Left ventricle myocardium inferior (tissue), 1 donor: ENCODE measurements at regions not wholly inside any gene's neighbourhood (a gene's known extent, or its start where the extent isn't known, plus 50 kb on each side); places are given as distances from the start of the nearest gene placed in this dataset.

Experiments
- DNase-seq: peaks from one replicate; pipeline ENCODE4 v3.0.0-alpha.2; 2020
- H3K27ac ChIP-seq: fragments of 200-600 bp; replicated peaks from 2 replicates; pipeline ENCODE4 v1.8.0; 2021
- H3K27me3 ChIP-seq: fragments of 200-600 bp; 2 replicates; pipeline ENCODE4 v1.8.0; 2021; ENCODE audit warnings: low read depth
- H3K36me3 ChIP-seq: fragments of 200-600 bp; 2 replicates; pipeline ENCODE4 v1.8.0; 2021
- H3K4me1 ChIP-seq: fragments of 200-600 bp; 2 replicates; pipeline ENCODE4 v1.8.0; 2021
- H3K4me3 ChIP-seq: fragments of 200-600 bp; 2 replicates; pipeline ENCODE4 v1.8.0; 2021; ENCODE audit warnings: mild to moderate bottlenecking, moderate library complexity
- H3K9me3 ChIP-seq: fragments of 200-600 bp; replicated peaks from 2 replicates; pipeline ENCODE4 v1.8.0; 2021
- intact Hi-C: fragments of 100-400 bp; cut with micrococcal nuclease; formaldehyde crosslinking; loops from one replicate; pipeline ENCODE4 v1.11.0; 2022
- TF ChIP-seq, protein P1 (sequence below): fragments of 200-600 bp; IDR thresholded peaks from 2 replicates; pipeline ENCODE4 v1.8.0; 2021; ENCODE audit warnings: antibody characterized with exemption, mild to moderate bottlenecking, borderline replicate concordance
- donor health status: DM: no; HTN: yes; CAD: no; lungs with severe emphysema.

DNA sequence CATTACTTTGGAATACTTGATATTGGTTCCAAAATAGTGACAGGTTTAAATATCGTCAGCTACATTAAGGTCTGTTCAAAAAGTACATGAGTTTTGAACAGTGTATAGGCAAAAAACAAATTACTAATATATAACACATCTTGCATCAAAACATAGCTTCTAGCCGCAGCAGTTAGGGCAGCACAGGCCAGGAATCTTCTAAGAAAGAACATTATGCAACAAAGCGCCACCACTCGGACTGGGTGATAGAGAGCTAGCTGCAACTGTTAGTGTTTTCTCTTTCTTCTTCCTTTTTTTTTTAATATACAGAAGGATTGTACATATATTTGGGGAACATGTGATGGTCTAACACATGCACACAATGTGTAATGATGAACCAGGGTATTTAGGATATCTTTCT, 504.5 kb downstream of the NR2F1-AS1 start:
- TF ChIP-seq, protein P1, sequence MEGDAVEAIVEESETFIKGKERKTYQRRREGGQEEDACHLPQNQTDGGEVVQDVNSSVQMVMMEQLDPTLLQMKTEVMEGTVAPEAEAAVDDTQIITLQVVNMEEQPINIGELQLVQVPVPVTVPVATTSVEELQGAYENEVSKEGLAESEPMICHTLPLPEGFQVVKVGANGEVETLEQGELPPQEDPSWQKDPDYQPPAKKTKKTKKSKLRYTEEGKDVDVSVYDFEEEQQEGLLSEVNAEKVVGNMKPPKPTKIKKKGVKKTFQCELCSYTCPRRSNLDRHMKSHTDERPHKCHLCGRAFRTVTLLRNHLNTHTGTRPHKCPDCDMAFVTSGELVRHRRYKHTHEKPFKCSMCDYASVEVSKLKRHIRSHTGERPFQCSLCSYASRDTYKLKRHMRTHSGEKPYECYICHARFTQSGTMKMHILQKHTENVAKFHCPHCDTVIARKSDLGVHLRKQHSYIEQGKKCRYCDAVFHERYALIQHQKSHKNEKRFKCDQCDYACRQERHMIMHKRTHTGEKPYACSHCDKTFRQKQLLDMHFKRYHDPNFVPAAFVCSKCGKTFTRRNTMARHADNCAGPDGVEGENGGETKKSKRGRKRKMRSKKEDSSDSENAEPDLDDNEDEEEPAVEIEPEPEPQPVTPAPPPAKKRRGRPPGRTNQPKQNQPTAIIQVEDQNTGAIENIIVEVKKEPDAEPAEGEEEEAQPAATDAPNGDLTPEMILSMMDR = no peak
- intact Hi-C loops = no loop called here
- Histone ChIP-seq H3K36me3 (no peaks in the 10 kb centered on the region), H3K27ac (no peak overlapping the region), H3K4me3 (no peak overlapping the region), H3K4me1 (peaks cover 16% of the 10 kb centered on the region), H3K9me3 (no peaks in the 10 kb centered on the region), H3K27me3 (no peaks in the 10 kb centered on the region)
- no peak for DNase-seq

DNA sequence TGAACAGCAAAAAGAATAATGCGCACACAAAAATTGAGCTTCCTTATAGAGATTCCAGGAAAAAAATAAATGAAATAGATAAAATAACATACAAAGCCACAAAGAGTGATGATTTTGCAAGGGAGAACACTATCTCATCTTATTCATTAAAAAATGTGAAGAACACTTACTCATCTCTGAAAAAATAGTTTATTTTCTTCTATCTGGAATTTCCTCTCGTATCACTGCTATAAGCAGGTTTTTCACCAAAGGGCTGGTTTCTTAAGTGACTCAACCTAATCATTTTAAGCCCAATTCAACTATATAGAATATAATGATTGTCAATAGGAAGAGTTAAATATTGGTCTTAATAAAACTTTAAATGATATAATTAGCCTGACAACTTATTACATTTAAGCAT, 504.9 kb downstream of the NR2F1-AS1 start:
- H3K36me3 ChIP-seq = no peaks in the 10 kb centered on the region
- H3K27me3 ChIP-seq = no peaks in the 10 kb centered on the region
- no peak for DNase-seq
- H3K27ac ChIP-seq = no peak overlapping the region
- peaks cover 16% of the 10 kb centered on the region for H3K4me1 ChIP-seq
- H3K9me3 ChIP-seq = no peaks in the 10 kb centered on the region
- TF ChIP-seq, protein P1 = no peak
- no peak overlapping the region for H3K4me3 ChIP-seq
- intact Hi-C loops = no loop called here

DNA sequence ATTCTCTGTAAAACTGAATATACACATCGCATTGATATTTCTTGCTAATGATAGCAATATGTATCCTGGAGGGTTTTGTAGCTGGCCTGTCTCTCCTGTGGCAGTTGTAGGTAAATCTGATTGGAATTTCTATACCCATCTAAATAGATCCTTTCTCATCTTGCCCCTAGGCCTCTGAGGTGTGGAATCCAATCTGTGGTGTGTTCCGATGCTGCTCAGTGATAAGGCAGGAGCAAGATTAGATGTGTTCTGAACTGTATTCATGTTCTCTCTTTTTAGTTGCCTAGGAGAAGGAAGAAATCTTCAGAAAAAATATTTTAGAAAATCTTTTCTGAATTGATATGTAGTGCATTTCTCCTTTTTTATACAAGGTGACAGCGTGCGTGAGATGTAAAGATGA, 507.5 kb downstream of the NR2F1-AS1 start:
- Histone ChIP-seq H3K9me3 (no peaks in the 10 kb centered on the region), H3K27me3 (no peaks in the 10 kb centered on the region), H3K36me3 (no peaks in the 10 kb centered on the region), H3K4me3 (no peak overlapping the region), H3K27ac (no peak overlapping the region), H3K4me1 (peaks cover 9% of the 10 kb centered on the region)
- intact Hi-C loops = no loop called here
- no peak for DNase-seq
- TF ChIP-seq, protein P1 = no peak

DNA sequence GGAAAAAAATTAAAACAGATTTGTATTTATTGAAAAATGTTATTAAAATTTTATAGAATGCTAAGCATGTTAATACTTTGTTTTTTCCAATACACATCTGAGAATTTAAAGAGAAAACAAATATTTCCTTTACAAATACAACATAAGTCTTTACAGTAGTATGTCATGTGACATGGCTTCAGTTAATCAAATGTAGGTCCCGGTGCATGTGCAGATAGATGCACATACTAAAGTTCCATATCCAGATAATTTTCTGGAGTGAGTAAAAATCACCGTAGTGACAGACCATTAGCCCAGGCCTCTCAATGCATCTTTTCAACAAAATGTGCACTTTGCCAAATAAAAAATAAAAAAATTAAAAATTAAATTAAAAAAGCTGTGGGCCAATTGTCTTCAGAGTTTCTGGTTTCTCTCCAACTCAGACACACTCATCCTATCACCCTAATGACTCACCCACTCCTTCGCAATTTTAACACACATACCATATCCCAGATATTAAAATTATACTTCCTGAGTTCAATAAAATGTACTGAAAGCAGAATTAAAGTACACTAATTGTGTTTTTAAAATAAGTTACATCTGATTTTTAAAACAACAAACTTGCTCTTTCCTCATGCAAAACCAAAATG, 508.1 kb downstream of the NR2F1-AS1 start:
- TF ChIP-seq, protein P1 = no peak
- no peaks in the 10 kb centered on the region for H3K36me3 ChIP-seq
- no peak overlapping the region for H3K27ac ChIP-seq
- H3K9me3 ChIP-seq = no peaks in the 10 kb centered on the region
- H3K4me3 ChIP-seq = no peak overlapping the region
- no peaks in the 10 kb centered on the region for H3K27me3 ChIP-seq
- intact Hi-C loops = no loop called here
- H3K4me1 ChIP-seq = peaks cover 2% of the 10 kb centered on the region
- DNase-seq = no peak

DNA sequence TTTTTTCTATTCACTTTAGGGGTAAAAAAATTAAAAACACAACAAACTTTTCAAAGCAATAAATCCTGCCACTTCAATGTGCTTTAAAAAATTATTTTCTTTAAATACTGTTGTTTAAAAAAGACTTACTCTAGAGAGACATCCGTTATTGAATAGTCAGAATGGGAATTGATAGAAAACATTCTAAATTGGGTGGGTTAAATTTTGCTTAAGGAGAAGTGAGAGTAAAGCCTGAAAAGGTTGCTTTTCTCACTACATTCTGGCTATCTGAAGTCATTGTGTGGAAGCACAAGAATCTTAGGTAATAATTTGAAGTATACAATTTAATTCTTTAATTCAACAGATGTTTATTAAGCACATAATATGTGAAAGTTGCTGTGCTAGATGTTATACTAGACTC, 509.3 kb downstream of the NR2F1-AS1 start:
- H3K4me3 ChIP-seq = no peak overlapping the region
- no peaks in the 10 kb centered on the region for H3K36me3 ChIP-seq
- TF ChIP-seq, protein P1 = no peak
- H3K9me3 ChIP-seq = no peaks in the 10 kb centered on the region
- no peak for DNase-seq
- intact Hi-C loops = no loop called here
- no peaks in the 10 kb centered on the region for H3K4me1 ChIP-seq
- H3K27ac ChIP-seq = no peak overlapping the region
- H3K27me3 ChIP-seq = no peaks in the 10 kb centered on the region
